Heart right ventricle (tissue), 16 donors: ENCODE measurements at regions not wholly inside any gene's neighbourhood (a gene's known extent, or its start where the extent isn't known, plus 50 kb on each side); places are given as distances from the start of the nearest gene placed in this dataset.

Experiments
- ATAC-seq, 8 donors: fragments of 200-7000 bp; cut with Tn5 transposase; one replicate each; pipeline ENCODE4 v1.9.1; 2020; ENCODE audit warnings: mild to moderate bottlenecking in 8 of 8, moderate library complexity in 8 of 8, moderate number of reproducible peaks in 1 of 8
- DNase-seq, 2 donors: peaks; one replicate each; pipeline ENCODE4 v3.0.0-alpha.2; 2020
- H3K27ac ChIP-seq, 10 donors: fragments of 200-600 bp; sonication (generic) in 2 of 10; one replicate each; pipeline versions ENCODE4 v1.5.0 to v1.8.0; 2020 to 2022; ENCODE audit warnings: mild to moderate bottlenecking in 3 of 10
- H3K27me3 ChIP-seq, 7 donors: fragments of 200-600 bp; one replicate each; pipeline ENCODE4 v1.8.0; 2021 to 2022; ENCODE audit warnings: mild to moderate bottlenecking in 2 of 7
- H3K36me3 ChIP-seq, 9 donors: fragments of 200-600 bp; sonication (generic) in 1 of 9; one replicate each; pipeline versions ENCODE4 v1.5.0 to v1.8.0; 2020 to 2022; ENCODE audit warnings: mild to moderate bottlenecking in 2 of 9
- H3K4me1 ChIP-seq, 9 donors: fragments of 200-600 bp; sonication (generic) in 1 of 9; one replicate each; pipeline versions ENCODE4 v1.5.0 to v1.8.0; 2020 to 2022; ENCODE audit warnings: mild to moderate bottlenecking in 4 of 9
- H3K4me3 ChIP-seq, 10 donors: fragments of 200-600 bp; sonication (generic) in 2 of 10; one replicate each; pipeline versions ENCODE4 v1.5.0 to v1.8.0; 2020 to 2022; ENCODE audit warnings: mild to moderate bottlenecking in 7 of 10, moderate library complexity in 2 of 10
- H3K9me3 ChIP-seq, 11 donors: fragments of 200-600 bp in 10 of 11; sonication (generic) in 2 of 11; one replicate each; pipeline versions ENCODE4 v1.5.0 to v1.8.0; 2013 to 2022; ENCODE audit warnings: mild to moderate bottlenecking in 2 of 11, control low read depth in 1 of 11, moderate library complexity in 1 of 11
- CTCF ChIP-seq, 9 donors: fragments of 200-600 bp; sonication (generic) in 2 of 9; IDR thresholded peaks; one replicate each; pipeline versions ENCODE4 v1.5.0 to v1.8.0; 2021 to 2022; ENCODE audit warnings: antibody characterized with exemption in 9 of 9, mild to moderate bottlenecking in 5 of 9, moderate library complexity in 1 of 9
- WGBS, 2 donors: extraction: QIAGEN DNeasy Blood & Tissue Kit; methylation state at CpG; one replicate each; pipeline ENCODE4 v1.1.7; 2013; ENCODE audit warnings: inconsistent platforms in 1 of 2; 5-methylcytosine and 5-hydroxymethylcytosine counted together
- intact Hi-C, 10 donors: fragments of 100-400 bp; cut with DNase I; formaldehyde crosslinking; loops; one replicate each; pipeline versions ENCODE4 v1.11.1 to v1.14.2; 2022
- donor health status: Arrhythmogenic right ventricular cardiomyopathy.
- donor health status: ischemic (EF 13 %, LVEDD 7.1; RV severe dilation, severe dysfunction).
- donor health status: healthy with polysubstance abuse.
- donor health status: DM: no; HTN: yes; CAD: no.
- donor health status: DM: no; HTN: no; CAD: no.
- donor health status: ischemic (EF 25% LVEDD 6.9; RV normal size, moderate dysfunction).
- donor health status: ischemic (EF 25% LVEDD 5.7; RV mildly dilated, moderate dysfunction).
- donor health status: healthy.
- donor health status: DM: yes; HTN: yes; CAD: no.
- donor health status: Ischemic cardiomyopathy.
- donor health status: ischemic (EF 35%, LVEDD 5.7; RV mildly dilated, moderate dysfunction).
- donor health status: nonischemic (EF 11% LVEDD 7.7; RV severe dilation, severe dysfunction).
- donor health status: DM: yes; HTN: yes; CAD: no.
- donor health status: PGD.
- donor health status: ischemic (EF 29% LVEDD 5.4; RV normal size, mild dysfunction).
- donor health status: nonischemic (EF 23%, LVEDD 6.1; RV moderate dilation, normal function).

GRCh38 chr3:111244760-111245159, 173.1 kb downstream of the NECTIN3 start:
- no peaks in the 10 kb centered on the region for H3K27me3 ChIP-seq
- no peak overlapping the region for H3K27ac ChIP-seq
- ATAC-seq (no peak), DNase-seq (no peak)
- H3K9me3 ChIP-seq, result peaks cover 0 to 21% (median 0%) of the 10 kb centered on the region in 11 donors
- H3K4me3 ChIP-seq, result no peak overlapping the region
- no peaks in the 10 kb centered on the region for H3K36me3 ChIP-seq
- H3K4me1 ChIP-seq, result no peaks in the 10 kb centered on the region
- intact Hi-C loops, result no loop called here
- no peak for TF ChIP-seq CTCF (IDR thresholded peaks at IDR 0.05)
- WGBS, 2 donors, result 63 to 74% methylated on average over 1 of the region's 1 CpG

- WGBS, 2 donors, result 77 to 80% methylated on average over 7 of the region's 7 CpGs
- H3K9me3 ChIP-seq, result peaks cover 0 to 12% (median 0%) of the 10 kb centered on the region in 11 donors
- H3K36me3 ChIP-seq, result no peaks in the 10 kb centered on the region
- no peaks in the 10 kb centered on the region for H3K27me3 ChIP-seq
- no peak overlapping the region for H3K27ac ChIP-seq
- ATAC-seq, result no peak
- no peaks in the 10 kb centered on the region for H3K4me1 ChIP-seq
- intact Hi-C loops, result no loop called here
- H3K4me3 ChIP-seq, result no peak overlapping the region
- DNase-seq, result no peak
- TF ChIP-seq CTCF (IDR thresholded peaks at IDR 0.05), result no peak
Measured at GRCh38 chr3:111246967-111247760, 175.5 kb downstream of the NECTIN3 start.

GRCh38 chr3:111248406-111248805, 176.8 kb downstream of the NECTIN3 start:
- Histone ChIP-seq H3K9me3 (peaks cover 0 to 1% (median 0%) of the 10 kb centered on the region in 11 donors), H3K4me1 (no peaks in the 10 kb centered on the region), H3K27ac (no peak overlapping the region), H3K36me3 (no peaks in the 10 kb centered on the region), H3K4me3 (no peak overlapping the region), H3K27me3 (no peaks in the 10 kb centered on the region)
- intact Hi-C loops, result no loop called here
- WGBS, 2 donors, result 83 to 95% methylated on average over 1 of the region's 1 CpG
- no peak for TF ChIP-seq CTCF (IDR thresholded peaks at IDR 0.05)
- ATAC-seq (no peak), DNase-seq (no peak)

GRCh38 chr3:111249421-111249820, 177.8 kb downstream of the NECTIN3 start:
- intact Hi-C loops, result no loop called here
- Histone ChIP-seq H3K27ac (no peak overlapping the region), H3K4me1 (no peaks in the 10 kb centered on the region), H3K36me3 (no peaks in the 10 kb centered on the region), H3K9me3 (no peaks in the 10 kb centered on the region), H3K4me3 (no peak overlapping the region), H3K27me3 (no peaks in the 10 kb centered on the region)
- TF ChIP-seq CTCF (IDR thresholded peaks at IDR 0.05), result no peak
- DNase-seq (no peak), ATAC-seq (no peak)
